Pancreas (tissue), 10 donors: ENCODE measurements at regions not wholly inside any gene's neighbourhood (a gene's known extent, or its start where the extent isn't known, plus 50 kb on each side); places are given as distances from the start of the nearest gene placed in this dataset.
A peak's percentile ranks its signal among the peaks of the same experiment; 100 is the strongest.

Experiments
- ATAC-seq, 4 donors: fragments of 200-7000 bp; cut with Tn5 transposase; one replicate each; pipeline versions ENCODE4 v1.8.0 to v1.9.1; 2020; ENCODE audit warnings: mild to moderate bottlenecking in 4 of 4, moderate library complexity in 4 of 4
- DNase-seq, 6 donors: peaks; one replicate each; pipeline ENCODE4 v3.0.0-alpha.2; 2020
- FAIRE-seq: peaks from 2 replicates; lab custom pipeline; 2012; peaks lifted over from hg19 to GRCh38; lab: Jason Lieb, UNC
- H3K27ac ChIP-seq, 4 donors: fragments of 200-600 bp; sonication (generic); 1 replicate in 3 of 4; 2 replicates in 1 of 4; pipeline versions ENCODE4 v1.5.0 to v1.8.0; 2020
- H3K27me3 ChIP-seq, 4 donors: fragments of 200-600 bp; one replicate each; pipeline ENCODE4 v1.8.0; 2021
- H3K36me3 ChIP-seq, 3 donors: fragments of 200-600 bp; sonication (generic) in 1 of 3; one replicate each; pipeline versions ENCODE4 v1.5.0 to v1.8.0; 2020 to 2021
- H3K4me1 ChIP-seq, 3 donors: fragments of 200-600 bp; one replicate each; pipeline ENCODE4 v1.8.0; 2021
- H3K4me3 ChIP-seq, 4 donors: fragments of 200-600 bp; sonication (generic) in 2 of 4; one replicate each; pipeline versions ENCODE4 v1.5.0 to v1.8.0; 2020 to 2021
- H3K9me3 ChIP-seq, 4 donors: fragments of 200-600 bp; one replicate each; pipeline ENCODE4 v1.8.0; 2021
- WGBS, 2 donors: extraction: QIAGEN DNeasy Blood & Tissue Kit; methylation state at CpG; one replicate each; pipeline ENCODE4 v1.1.7; 2013; 5-methylcytosine and 5-hydroxymethylcytosine counted together
- intact Hi-C, 3 donors: fragments of 100-400 bp; cut with DNase I; formaldehyde crosslinking; loops; one replicate each; pipeline versions ENCODE4 v1.11.1 to v1.14.2; 2022
- TF ChIP-seq, protein P1 (sequence below), 4 donors: fragments of 200-600 bp; sonication (generic) in 3 of 4; IDR thresholded peaks; one replicate each; pipeline versions ENCODE4 v1.5.0 to v1.8.0; 2021; ENCODE audit warnings: antibody characterized with exemption in 4 of 4
- donor health status: healthy with polysubstance abuse.
- donor health status: DM: no; HTN: no; CAD: no; lungs with moderate emphysema.
- donor health status: DM: no; HTN: no; CAD: no.
- donor health status: control.
- donor health status: control.
- donor health status: Bipolar disorder and iron deficiency.
- donor health status: DM: yes; HTN: yes; CAD: no.
- donor health status: DM: no; HTN: no; CAD: no.
- donor health status: DM: no; HTN: no; CAD: no.
- donor health status: DM: yes; HTN: yes; CAD: no.

DNA sequence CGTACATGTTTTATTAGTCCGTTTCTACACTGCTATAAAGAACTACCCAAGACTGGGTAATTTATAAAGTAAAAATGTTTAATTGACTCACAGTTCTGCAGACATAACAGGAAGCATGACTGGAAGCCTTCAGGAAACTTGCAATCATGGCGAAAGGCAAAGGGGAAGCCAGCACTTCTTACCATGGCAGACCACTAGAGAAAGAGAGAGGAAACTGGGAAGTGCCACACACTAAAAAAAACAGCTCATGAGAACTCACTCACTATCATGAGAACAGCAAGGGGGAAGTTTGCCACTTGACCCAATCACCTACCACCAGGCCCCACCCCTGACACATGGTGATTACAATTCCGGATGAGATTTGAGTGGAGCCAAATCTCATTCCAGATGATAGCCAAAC lies 466.2 kb downstream of the IRS1 start:
- Histone ChIP-seq H3K27ac (no peak overlapping the region), H3K27me3 (no peaks in the 10 kb centered on the region), H3K36me3 (no peaks in the 10 kb centered on the region), H3K9me3 (no peaks in the 10 kb centered on the region), H3K4me1 (no peaks in the 10 kb centered on the region), H3K4me3 (no peak overlapping the region)
- intact Hi-C loops: no loop called here
- 82 to 89% methylated on average over 4 of the region's 4 CpGs for WGBS, 2 donors
- DNase-seq (no peak), FAIRE-seq (no peak), ATAC-seq (no peak)
- TF ChIP-seq, protein P1, sequence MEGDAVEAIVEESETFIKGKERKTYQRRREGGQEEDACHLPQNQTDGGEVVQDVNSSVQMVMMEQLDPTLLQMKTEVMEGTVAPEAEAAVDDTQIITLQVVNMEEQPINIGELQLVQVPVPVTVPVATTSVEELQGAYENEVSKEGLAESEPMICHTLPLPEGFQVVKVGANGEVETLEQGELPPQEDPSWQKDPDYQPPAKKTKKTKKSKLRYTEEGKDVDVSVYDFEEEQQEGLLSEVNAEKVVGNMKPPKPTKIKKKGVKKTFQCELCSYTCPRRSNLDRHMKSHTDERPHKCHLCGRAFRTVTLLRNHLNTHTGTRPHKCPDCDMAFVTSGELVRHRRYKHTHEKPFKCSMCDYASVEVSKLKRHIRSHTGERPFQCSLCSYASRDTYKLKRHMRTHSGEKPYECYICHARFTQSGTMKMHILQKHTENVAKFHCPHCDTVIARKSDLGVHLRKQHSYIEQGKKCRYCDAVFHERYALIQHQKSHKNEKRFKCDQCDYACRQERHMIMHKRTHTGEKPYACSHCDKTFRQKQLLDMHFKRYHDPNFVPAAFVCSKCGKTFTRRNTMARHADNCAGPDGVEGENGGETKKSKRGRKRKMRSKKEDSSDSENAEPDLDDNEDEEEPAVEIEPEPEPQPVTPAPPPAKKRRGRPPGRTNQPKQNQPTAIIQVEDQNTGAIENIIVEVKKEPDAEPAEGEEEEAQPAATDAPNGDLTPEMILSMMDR (IDR thresholded peaks at IDR 0.05): no peak

DNA sequence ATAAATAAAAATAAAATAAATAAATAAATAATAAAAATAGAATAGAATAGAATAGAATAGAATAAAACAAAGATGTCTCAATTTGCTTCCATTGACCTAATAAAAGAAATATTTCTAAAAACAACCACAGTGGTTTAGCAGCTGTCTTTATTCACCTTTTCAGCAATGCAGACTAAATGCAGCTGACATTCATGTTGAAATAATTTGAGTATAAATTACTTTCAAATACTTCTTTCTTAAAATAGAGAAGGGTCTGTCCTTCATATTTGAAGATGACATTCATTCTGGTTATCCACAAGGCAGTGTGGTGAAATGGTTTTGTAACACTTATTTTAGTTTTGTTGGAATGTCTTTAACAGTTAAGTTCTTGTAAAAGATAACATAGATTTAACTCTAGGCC lies 469.4 kb downstream of the IRS1 start:
- Histone ChIP-seq H3K9me3 (no peaks in the 10 kb centered on the region), H3K4me1 (no peaks in the 10 kb centered on the region), H3K4me3 (no peak overlapping the region), H3K36me3 (no peaks in the 10 kb centered on the region), H3K27me3 (no peaks in the 10 kb centered on the region), H3K27ac (no peak overlapping the region)
- peak; percentile 66 for FAIRE-seq
- ATAC-seq: no peak
- DNase-seq: no peak
- intact Hi-C loops: no loop called here
- TF ChIP-seq, protein P1 (IDR thresholded peaks at IDR 0.05): no peak

DNA sequence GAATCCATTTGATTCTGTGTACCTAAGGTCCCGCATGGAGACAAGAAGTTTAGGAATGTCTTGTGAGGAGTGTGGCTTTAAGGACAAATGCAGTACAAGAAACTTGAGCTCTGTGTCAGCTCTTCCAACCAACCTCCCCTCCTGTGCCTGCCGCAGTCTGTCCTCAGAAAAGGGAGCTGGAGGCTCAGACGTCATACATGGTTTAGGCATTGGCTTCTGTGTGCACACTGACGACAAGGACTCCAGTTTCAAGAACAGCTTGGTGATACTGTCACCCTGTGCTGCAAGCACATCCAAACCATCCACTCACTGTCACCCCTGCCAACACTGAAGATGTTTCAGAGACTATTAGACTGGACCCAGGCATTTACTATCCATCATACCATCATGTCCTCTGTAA lies 470.4 kb downstream of the IRS1 start:
- no peak for DNase-seq
- no peak for ATAC-seq

DNA sequence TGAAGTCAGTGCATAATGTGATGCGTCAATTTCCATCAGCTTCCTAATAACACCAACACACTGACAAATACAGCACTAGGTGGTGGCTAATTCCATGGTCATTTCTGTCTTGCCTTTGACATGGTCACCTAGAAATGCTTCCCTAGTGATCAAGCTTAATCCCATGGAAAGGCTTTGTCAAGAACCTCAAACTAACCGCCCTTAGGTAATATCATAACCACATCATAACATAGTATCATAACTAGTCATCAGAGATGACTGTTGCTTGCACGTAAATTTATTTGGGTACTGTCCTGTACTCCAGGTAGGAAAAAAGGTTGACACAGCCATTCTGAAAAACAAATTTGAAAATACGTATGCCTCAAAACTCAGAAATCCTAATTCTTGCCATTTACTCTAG lies 471.8 kb downstream of the IRS1 start:
- H3K27ac ChIP-seq: no peak overlapping the region
- H3K27me3 ChIP-seq: no peaks in the 10 kb centered on the region
- 93 to 94% methylated on average over 4 of the region's 4 CpGs for WGBS, 2 donors
- H3K36me3 ChIP-seq: no peaks in the 10 kb centered on the region
- ATAC-seq (no peak), DNase-seq (no peak), FAIRE-seq (no peak)
- TF ChIP-seq, protein P1 (IDR thresholded peaks at IDR 0.05): no peak
- no peak overlapping the region for H3K4me3 ChIP-seq
- no peaks in the 10 kb centered on the region for H3K9me3 ChIP-seq
- H3K4me1 ChIP-seq: no peaks in the 10 kb centered on the region
- intact Hi-C loops: no loop called here

More for the DNA sequence above, 470.4 kb downstream of the IRS1 start:
- TF ChIP-seq, protein P1 (IDR thresholded peaks at IDR 0.05): no peak
- Histone ChIP-seq H3K4me3 (no peak overlapping the region), H3K4me1 (no peaks in the 10 kb centered on the region), H3K27ac (no peak overlapping the region), H3K9me3 (no peaks in the 10 kb centered on the region), H3K27me3 (no peaks in the 10 kb centered on the region), H3K36me3 (no peaks in the 10 kb centered on the region)
- no peak for FAIRE-seq
- intact Hi-C loops: no loop called here
- 57 to 59% methylated on average over 4 of the region's 4 CpGs for WGBS, 2 donors

DNA sequence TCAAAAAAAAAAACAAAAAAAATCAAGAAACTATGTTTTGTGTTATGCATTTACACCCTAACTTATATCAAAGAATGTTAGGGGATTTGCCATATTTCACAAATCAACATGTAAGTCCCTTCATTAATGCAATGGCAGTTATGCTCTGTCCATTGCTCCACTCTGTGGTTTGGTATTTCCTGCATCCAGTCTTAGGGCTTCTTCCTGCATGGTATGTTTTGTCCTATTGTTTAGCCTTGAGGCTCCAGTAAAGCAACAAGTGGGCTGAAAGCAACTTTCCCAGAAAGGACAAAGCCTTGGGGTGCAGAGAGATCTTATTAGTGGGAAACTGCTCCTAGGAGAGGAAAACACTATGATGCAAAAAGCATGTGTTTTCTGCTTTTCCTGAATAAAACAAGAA lies 474.1 kb downstream of the IRS1 start:
- H3K9me3 ChIP-seq: no peaks in the 10 kb centered on the region
- no peak overlapping the region for H3K4me3 ChIP-seq
- intact Hi-C loops: no loop called here
- DNase-seq (no peak), FAIRE-seq (no peak), ATAC-seq (no peak)
- H3K4me1 ChIP-seq: no peaks in the 10 kb centered on the region
- no peaks in the 10 kb centered on the region for H3K27me3 ChIP-seq
- no peak overlapping the region for H3K27ac ChIP-seq
- H3K36me3 ChIP-seq: no peaks in the 10 kb centered on the region
- TF ChIP-seq, protein P1 (IDR thresholded peaks at IDR 0.05): no peak
